Activated CD8-positive, alpha-beta memory T cell treated with anti-CD3 and anti-CD28 coated beads, Interleukin-2, amount 50 U/mL, for 1 hour (primary cell): ENCODE measurements at regions not wholly inside any gene's neighbourhood (a gene's known extent, or its start where the extent isn't known, plus 50 kb on each side); places are given as distances from the start of the nearest gene placed in this dataset.

Experiments
- DNase-seq: peaks from one replicate; pipeline ENCODE4 v3.0.0-alpha.2; 2020; ENCODE audit errors: extremely low read depth

- no peak for DNase-seq
Observed at GRCh38 chr11:11177156-11177808, 175.8 kb downstream of the CSNK2A3 start.

DNA sequence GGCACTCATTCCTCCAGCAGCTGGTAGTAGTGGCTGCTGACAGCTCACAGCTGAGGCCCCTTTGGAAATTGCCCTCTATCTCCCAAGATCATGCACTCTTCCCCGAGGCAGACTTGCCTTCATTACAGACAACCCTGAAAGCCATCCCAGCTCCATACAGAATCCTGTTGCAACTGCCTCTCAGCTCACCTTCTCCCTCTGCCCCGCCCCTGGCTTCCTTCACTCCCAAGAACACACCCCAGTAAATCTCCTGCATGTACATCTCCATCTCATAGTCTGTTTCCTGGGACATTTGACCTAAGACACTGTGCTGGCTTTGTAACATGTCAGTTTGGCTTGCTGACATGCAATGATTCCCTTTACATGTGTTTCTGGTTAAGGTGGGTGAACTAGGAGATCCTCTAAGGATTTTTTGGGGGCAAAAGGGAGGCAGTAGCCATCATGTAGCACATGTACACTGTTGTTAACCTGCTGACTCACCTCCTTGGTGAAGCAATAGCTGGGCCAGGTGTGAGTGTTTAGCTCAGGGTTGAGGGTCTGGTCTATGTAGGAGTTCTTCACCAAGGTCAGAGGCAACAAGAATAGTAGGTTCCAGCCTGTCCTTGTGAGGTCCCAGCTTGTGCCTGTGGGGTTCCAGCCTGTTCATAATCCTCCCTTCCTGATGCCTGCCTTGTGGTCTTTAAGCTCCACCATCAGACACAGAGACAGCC lies 179.6 kb downstream of the CSNK2A3 start:
- DNase-seq, result no peak

- no peak for DNase-seq
Observed at GRCh38 chr11:11171854-11172253, 181.2 kb downstream of the CSNK2A3 start.

DNA sequence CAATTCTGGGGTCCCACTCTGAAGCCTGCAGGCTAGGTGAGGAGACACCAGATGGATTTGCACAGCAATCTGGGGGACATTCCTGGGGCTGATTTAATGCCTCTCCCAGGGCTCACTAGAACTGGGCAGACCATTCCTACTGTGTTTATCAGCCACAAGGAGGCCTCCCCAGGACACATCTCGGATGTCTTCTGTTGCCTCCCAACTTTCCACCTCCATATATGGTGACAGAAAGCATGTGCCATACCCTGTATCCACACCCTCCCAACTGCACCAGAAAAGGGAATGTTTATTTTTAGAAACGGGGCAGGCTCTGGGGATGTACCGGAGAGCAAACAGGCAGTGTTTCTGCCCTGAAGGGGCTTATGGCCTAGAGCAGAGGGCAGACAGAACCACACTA lies 181.8 kb downstream of the CSNK2A3 start:
- no peak for DNase-seq

DNA sequence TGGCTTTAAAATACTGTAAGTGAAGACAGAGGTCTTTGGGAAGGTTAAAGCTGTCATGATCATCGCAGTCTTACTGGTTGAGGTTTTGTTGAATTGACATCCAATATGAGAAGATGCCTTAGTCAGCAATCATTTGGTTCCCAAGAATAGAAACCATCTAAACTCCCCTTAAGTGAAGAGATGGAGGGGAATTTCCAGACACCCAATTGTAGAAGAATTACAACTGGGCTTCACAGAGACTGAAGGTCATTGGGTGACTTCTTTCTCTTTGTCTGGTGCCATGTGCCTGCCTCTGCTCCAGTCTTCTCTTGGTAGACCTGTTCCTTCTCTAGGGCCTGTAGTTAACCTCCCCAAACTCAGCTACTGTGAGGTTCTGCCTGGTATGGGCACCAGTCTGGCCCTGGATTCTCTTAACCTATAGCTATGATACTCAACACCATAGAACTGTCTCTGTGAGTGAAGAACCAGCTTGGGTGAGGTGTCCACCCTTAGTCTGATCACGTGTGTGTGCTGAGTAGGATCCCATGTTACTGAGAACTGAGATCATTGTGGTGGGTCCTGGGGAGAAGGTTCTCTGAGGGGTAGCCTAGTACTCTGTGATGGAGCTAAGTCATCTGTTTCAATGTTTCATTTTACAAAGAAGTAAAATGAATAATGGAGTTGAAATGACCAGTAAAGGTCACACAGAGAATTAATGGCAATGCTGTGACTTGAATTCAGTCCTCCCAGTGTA lies 182.5 kb downstream of the CSNK2A3 start:
- no peak for DNase-seq

GRCh38 chr11:11169715-11170351 lies 183.2 kb downstream of the CSNK2A3 start:
- no peak for DNase-seq

DNA sequence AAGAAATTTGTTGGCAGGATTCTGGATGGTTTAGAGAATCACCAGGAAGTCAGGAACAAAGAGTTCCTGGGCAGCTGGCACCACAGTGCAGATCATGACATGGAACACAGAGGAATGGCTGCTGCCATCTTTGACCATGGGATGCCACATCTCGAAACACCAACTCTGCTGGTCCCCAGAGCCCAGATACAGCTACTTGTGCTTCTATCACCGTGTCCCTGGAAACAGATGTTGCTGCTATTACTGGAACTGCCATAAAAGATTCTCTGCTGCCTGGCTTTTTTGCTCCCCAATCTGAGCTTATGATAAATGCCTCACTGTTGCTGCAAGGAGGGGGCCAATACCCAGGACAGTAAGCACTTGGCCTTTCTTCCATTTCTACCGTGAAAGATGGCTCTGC lies 185.2 kb downstream of the CSNK2A3 start:
- DNase-seq, result no peak

DNA sequence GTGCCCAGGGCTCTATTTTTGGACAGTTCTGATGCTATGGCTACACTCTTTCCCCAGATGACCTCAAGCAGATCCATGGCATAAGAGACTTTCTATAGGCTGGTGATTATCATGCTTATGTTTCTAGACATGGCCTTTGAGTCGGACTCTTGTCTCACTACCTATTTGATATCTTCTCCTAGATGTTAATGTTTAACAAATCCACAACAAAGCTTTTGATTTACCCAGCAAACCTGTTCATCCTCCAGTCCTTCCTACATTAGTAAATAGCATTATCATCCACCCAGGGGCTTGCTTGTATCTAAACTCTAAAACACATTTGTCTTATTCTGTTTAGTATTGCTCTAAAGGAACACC lies 188.7 kb downstream of the CSNK2A3 start:
- DNase-seq, result no peak

- no peak for DNase-seq
Observed at GRCh38 chr11:11163669-11164333, 189.2 kb downstream of the CSNK2A3 start.

GRCh38 chr11:11163236-11163635 lies 189.8 kb downstream of the CSNK2A3 start:
- DNase-seq, result no peak

- peak; percentile 49 for DNase-seq
Observed at GRCh38 chr11:11157185-11157584, 195.9 kb downstream of the CSNK2A3 start.

DNA sequence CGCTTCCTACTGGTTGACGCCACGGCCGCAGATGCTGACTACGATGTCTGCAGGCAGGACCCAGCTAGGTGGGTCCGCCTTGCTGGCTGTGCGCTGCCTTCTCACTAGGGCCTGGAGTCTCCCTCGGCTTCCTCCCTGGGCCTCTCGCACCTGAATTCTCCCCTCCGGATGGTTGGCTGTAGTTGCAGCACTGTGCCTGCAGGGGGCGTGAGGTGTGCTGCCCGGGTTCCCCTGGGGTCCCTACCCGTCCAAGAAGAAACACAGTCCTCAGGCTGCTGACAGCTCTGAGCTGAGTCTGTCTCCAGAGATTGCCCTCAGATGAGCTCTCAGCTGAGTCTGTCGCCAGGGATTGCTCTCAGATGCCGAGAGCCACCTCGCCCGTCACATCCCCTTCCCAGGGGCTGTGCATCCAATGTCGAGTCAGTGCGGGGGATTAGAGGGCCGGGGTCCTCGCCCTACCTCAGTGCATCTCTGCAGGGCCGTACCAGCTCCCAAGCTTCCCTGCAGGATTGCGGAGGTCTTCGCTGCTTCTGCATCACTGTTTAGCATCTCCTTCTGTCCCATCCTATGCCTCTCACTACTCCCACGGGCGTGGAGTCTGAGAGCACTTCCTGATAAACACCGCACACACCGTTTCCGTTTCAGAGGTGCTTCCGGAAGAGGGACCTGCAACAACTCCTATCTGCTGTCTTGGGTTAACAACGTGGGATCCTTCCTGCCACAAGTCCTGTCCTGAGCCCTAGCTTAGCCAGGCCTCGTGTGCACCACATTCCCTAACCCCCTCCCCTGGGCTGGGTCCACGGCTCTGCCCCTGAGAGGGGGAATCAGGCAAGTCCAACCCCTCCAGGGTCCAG lies 196.9 kb downstream of the CSNK2A3 start:
- peak; percentile 16 for DNase-seq

- no peak for DNase-seq
Observed at GRCh38 chr11:11152877-11153276, 200.2 kb downstream of the CSNK2A3 start.

DNA sequence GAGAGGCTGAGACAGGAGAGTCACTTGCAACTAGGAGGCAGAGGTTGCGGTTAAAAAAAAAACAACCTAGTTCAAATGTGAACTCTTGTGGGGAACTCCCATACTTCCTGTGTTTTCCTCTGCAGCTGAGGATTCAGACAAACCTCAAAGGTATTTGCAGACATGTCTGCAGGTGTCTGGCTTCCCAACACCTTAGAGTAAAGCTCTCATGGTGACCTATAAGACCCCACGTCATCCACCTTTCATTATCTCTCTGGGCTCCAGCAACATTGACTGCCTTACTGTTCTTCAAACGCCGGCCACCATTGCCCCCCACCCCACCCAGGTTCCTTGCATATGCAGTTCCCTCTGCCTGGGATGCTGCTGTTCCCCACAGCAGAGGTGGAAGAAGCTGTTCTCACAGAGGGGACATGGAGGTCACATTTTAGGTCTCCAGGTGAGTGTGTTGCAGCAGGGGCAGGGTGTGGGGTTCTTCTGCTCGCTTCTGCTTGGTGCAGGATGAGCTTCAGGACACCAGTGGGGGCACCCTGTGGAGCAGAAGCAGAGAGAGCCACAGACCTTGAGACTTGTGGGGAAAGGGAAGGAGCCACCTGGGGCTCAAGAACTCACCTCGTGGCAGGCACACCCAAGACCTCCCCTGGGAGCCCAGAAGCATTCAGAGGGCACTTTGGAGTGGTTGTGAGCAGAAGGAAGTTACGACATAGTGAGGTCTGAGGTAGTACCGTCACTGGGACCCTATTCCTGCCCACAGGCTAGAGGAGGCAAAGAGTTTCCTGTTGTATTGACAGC lies 203.2 kb downstream of the CSNK2A3 start:
- peak; percentile 45 for DNase-seq

GRCh38 chr11:11148596-11148995 lies 204.5 kb downstream of the CSNK2A3 start:
- DNase-seq, result no peak

GRCh38 chr11:11148104-11148509 lies 204.9 kb downstream of the CSNK2A3 start:
- DNase-seq, result no peak

DNA sequence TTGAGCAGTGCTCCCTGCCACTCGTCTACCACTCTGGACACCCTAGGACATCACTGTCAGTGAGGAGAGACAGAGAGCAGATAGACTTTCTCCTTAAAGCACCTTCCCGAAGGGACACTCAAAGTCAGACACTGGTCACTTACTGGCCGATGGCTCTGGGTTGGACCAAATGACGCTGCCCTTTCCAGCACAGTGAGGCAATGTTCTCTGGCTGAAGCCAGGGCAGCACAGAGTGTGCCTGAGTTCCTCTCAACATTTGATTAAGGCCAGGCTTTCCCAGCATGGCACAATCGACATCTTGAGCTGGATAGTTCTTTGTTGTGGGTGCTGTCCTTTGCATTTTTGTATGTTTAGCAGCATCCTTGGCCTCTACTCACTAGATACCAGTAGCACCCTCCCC lies 206.2 kb downstream of the CSNK2A3 start:
- no peak for DNase-seq

GRCh38 chr11:11143849-11144248 lies 209.2 kb downstream of the CSNK2A3 start:
- no peak for DNase-seq

DNA sequence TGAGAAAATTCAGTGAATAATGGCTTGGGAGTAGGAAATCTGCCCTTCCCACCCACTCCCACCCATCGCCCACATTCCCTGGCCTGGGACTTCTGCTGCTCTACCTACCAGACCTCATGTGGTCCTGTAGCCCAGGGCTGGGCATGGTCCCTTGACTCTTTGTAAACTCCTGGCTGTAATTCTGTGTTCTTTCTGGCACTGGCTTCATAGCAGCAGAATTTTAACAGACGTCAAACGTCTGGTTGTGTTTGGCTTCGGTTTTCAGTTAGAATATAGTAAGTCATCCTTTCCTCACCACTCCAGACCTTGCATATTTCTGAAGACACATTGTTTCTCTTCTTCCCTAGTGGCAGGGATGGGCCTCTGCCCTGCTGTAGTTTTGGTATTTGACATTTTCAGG lies 210.6 kb downstream of the CSNK2A3 start:
- DNase-seq, result no peak

GRCh38 chr11:11141065-11141464 lies 212.0 kb downstream of the CSNK2A3 start:
- DNase-seq, result no peak
